Naive thymus-derived CD8-positive, alpha-beta T cell (primary cell): ENCODE measurements at regions not wholly inside any gene's neighbourhood (a gene's known extent, or its start where the extent isn't known, plus 50 kb on each side); places are given as distances from the start of the nearest gene placed in this dataset.
"Not testable (repeated sequence)": the region's sequence is repeated elsewhere in the genome, so short reads cannot be mapped to it uniquely, and the experiment has no call there.

ENCODE experiments used
- ATAC-seq, 2 donors: fragments of 150-1000 bp; cut with Tn5 transposase in 1 of 2; sonication (Bioruptor Pico), chemical (Tn5 transposase) in 1 of 2; 1 replicate in 1 of 2; 2 replicates in 1 of 2; pipeline ENCODE4 v1.10.0; 2021; ENCODE audit warnings: mild to moderate bottlenecking in 2 of 2, moderate library complexity in 2 of 2
- POLR2A ChIA-PET: fragments of 350-600 bp; sonication (Branson Sonifier 250); formaldehyde crosslinking; loops from one replicate; lab custom pipeline; 2021; ENCODE audit warnings: antibody characterized with exemption; lab: Charles Lee
- DNase-seq, 10 donors: peaks; one replicate each; pipeline versions ENCODE4 v3.0.0 to v3.0.0-alpha.2; 2020 to 2022
- H3K27ac Mint-ChIP-seq, 10 donors: one replicate each; pipeline ENCODE4 v1.8.0; 2020 to 2022; ENCODE audit warnings: mild to moderate bottlenecking in 10 of 10, mixed read lengths in 10 of 10, moderate library complexity in 4 of 10, inconsistent platforms in 1 of 10
- H3K27me3 Mint-ChIP-seq, 5 donors: one replicate each; pipeline ENCODE4 v1.8.0; 2021 to 2022; ENCODE audit warnings: mixed read lengths in 5 of 5
- H3K36me3 Mint-ChIP-seq, 3 donors: one replicate each; pipeline ENCODE4 v1.8.0; 2020 to 2022; ENCODE audit warnings: mixed read lengths in 3 of 3, mild to moderate bottlenecking in 2 of 3, inconsistent platforms in 1 of 3
- H3K4me1 Mint-ChIP-seq, 4 donors: one replicate each; pipeline ENCODE4 v1.8.0; 2021 to 2022; ENCODE audit warnings: mixed read lengths in 4 of 4
- H3K4me3 Mint-ChIP-seq, 10 donors: one replicate each; pipeline ENCODE4 v1.8.0; 2020 to 2022; ENCODE audit warnings: mild to moderate bottlenecking in 10 of 10, mixed read lengths in 10 of 10, moderate library complexity in 6 of 10, inconsistent platforms in 1 of 10
- H3K9me3 Mint-ChIP-seq, 9 donors: one replicate each; pipeline ENCODE4 v1.8.0; 2020 to 2022; ENCODE audit warnings: mixed read lengths in 9 of 9, mild to moderate bottlenecking in 3 of 9, inconsistent platforms in 1 of 9, moderate library complexity in 1 of 9

DNA sequence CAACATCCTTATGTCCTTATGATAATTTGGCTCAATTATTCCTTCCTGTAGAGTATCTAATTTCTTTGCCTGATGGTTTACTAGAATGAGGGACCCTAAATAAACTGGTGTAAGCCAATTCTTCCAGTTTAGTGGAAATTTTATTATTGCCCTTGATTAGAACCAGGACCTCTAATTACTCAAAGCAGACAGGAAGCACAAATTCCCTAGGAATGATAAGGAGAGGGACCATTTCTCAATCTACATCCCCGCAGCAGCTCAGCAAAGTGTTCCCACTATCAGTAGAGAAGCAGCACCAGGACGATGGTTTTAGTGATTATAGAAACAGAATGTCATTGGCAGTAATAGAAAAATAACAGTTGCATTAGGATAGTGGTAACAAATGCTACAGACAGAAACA is 97.1 kb downstream of the PLPPR4 start:
- peaks cover 0 to 2% (median 0%) of the 10 kb centered on the region in 9 donors for H3K9me3 Mint-ChIP-seq
- ATAC-seq (no peak), DNase-seq (no peak)
- H3K4me3 Mint-ChIP-seq: no peak overlapping the region
- H3K27ac Mint-ChIP-seq: no peak overlapping the region
- no peaks in the 10 kb centered on the region for H3K4me1 Mint-ChIP-seq
- H3K36me3 Mint-ChIP-seq: no peaks in the 10 kb centered on the region
- peaks cover 0 to 7% (median 0%) of the 10 kb centered on the region in 5 donors for H3K27me3 Mint-ChIP-seq
- POLR2A ChIA-PET: no interaction called here

DNA sequence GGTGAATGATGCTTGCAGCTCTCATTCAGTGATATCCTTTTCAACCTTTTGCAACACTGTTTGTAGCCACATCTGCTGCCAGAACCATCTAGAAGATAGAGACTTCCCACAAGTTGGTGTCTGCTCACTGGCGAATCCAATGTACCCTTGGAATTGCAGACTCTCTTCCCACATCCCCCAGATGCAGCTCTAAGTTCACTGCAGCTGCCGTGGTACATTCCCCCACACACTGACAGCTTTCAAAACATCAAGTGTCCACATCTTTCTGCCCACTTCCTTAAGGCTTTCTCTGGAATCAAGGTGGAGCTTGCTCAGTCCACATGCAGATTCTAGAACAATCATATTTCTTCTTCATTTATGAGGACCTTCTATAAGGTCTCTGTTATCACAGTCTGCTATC is 99.2 kb downstream of the PLPPR4 start:
- DNase-seq: no peak
- Mint-ChIP-seq H3K9me3 (no peaks in the 10 kb centered on the region), H3K4me1 (no peaks in the 10 kb centered on the region), H3K27me3 (peaks cover 0 to 15% (median 4%) of the 10 kb centered on the region in 5 donors), H3K4me3 (no peak overlapping the region), H3K36me3 (no peaks in the 10 kb centered on the region), H3K27ac (no peak overlapping the region)
- POLR2A ChIA-PET: no interaction called here
- no peak for ATAC-seq

DNA sequence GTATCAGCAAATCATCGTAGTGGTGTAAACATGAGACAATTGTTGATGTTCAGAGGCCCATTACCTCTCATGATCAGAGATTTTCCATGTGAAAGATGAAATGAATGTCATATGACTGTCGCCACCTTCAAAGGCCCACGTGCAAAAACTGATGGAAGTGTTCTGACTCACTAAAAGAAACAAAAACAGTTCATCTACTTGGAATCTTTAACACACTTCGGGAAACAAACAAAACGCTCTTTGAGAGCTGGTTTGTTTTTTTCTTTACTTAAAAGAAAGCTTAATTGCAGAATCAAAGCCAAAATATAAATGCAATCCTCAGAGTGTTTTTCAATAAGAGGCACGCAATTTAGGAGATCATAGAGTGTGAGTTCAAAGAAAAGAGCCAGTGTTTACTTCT is 100.8 kb downstream of the PLPPR4 start:
- ATAC-seq (no peak), DNase-seq (no peak)
- H3K27ac Mint-ChIP-seq: no peak overlapping the region
- no peaks in the 10 kb centered on the region for H3K4me1 Mint-ChIP-seq
- H3K4me3 Mint-ChIP-seq: no peak overlapping the region
- POLR2A ChIA-PET: no interaction called here
- H3K36me3 Mint-ChIP-seq: no peaks in the 10 kb centered on the region
- peaks cover 0 to 13% (median 3%) of the 10 kb centered on the region in 5 donors for H3K27me3 Mint-ChIP-seq
- H3K9me3 Mint-ChIP-seq: no peaks in the 10 kb centered on the region

DNA sequence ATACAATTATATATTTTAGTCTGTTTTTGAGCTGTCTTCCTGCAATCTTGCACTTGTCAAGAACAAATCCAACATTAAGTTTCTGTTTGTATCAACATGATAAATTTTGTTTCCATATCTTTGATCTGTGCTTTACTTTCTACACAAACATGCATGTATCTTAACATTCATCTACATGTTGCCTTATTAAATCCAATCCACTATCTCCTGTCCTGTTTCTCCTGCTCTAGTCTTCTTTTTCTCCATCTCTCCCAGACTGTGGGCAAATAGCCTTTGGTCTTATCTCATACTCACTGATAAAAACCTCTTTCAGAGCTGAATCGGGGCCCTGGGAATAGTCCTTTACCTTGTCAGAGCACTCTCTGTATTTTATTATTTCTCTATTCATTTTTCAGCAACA is 101.3 kb downstream of the PLPPR4 start:
- Mint-ChIP-seq H3K27ac (no peak overlapping the region), H3K36me3 (no peaks in the 10 kb centered on the region), H3K4me3 (no peak overlapping the region), H3K27me3 (peaks cover 0 to 11% (median 3%) of the 10 kb centered on the region in 5 donors), H3K4me1 (no peaks in the 10 kb centered on the region), H3K9me3 (no peaks in the 10 kb centered on the region)
- POLR2A ChIA-PET: no interaction called here
- ATAC-seq (no peak), DNase-seq (no peak)

DNA sequence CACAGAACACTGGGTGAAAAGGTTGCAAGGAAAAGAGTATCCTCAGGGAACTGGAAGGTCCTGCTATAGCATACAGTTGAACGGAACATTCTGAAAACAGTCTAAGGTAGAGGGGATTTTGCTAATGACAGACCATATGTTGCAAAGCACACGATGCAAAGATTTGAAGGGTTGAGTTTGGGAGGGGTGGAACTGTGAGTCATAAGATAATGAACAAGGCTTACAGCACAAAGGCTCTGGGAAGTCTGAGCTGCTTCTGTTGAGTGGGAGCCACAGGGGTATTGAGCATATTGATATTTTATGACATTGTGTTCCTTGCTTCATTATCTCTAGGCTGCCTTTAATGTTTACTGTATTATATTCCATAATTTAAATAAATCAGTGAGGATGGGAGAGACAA is 104.9 kb downstream of the PLPPR4 start:
- no peaks in the 10 kb centered on the region for H3K9me3 Mint-ChIP-seq
- H3K4me3 Mint-ChIP-seq: no peak overlapping the region
- no peaks in the 10 kb centered on the region for H3K36me3 Mint-ChIP-seq
- no peak overlapping the region for H3K27ac Mint-ChIP-seq
- peaks cover 0 to 7% (median 3%) of the 10 kb centered on the region in 4 donors for H3K4me1 Mint-ChIP-seq
- ATAC-seq (no peak), DNase-seq (no peak)
- H3K27me3 Mint-ChIP-seq: peaks cover 0 to 11% (median 1%) of the 10 kb centered on the region in 5 donors
- POLR2A ChIA-PET: no interaction called here

DNA sequence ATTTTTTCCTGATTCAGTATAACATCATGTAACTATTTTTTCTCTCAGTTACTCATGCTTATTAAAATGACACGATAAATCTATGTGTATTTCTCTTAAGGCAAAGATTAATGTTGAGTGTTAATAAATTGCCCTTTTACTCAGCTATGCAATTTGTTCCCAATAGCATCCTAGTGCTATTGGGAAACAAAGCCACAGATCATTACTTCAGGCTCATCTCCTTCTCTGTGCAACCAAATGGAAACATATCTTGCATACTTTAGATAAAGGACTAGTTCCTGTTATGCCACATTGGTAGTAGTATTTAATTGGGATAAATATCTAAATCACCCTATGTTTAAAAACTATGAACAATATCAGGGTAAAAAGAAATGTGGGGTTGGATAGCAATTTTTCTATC is 106.2 kb downstream of the PLPPR4 start:
- Mint-ChIP-seq H3K4me1 (peaks cover 0 to 9% (median 3%) of the 10 kb centered on the region in 4 donors), H3K27ac (no peak overlapping the region), H3K9me3 (no peaks in the 10 kb centered on the region), H3K36me3 (no peaks in the 10 kb centered on the region), H3K4me3 (no peak overlapping the region), H3K27me3 (peaks cover 0 to 15% (median under 1%) of the 10 kb centered on the region in 5 donors)
- POLR2A ChIA-PET: no interaction called here
- DNase-seq (no peak), ATAC-seq (no peak)

DNA sequence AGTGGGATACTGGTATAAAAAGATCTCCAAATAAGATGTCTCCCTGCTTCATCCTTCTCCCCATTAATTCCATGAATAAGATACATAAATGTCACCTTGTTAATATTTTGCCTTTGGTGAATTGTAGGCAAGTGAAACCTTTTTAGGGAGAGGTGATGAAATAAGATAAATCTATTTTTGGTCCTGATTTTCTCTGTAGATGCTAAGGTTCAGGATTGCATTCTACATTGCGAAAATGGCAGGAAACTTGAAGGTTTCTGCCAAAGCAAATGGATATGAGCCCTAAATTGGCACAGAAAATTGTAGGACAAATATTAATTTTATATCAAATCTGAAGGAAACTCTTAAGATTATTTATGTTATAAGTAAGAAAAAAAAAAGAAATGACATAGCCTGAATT is 107.1 kb downstream of the PLPPR4 start:
- Mint-ChIP-seq H3K27me3 (peaks cover 0 to 15% (median 2%) of the 10 kb centered on the region in 5 donors), H3K9me3 (no peaks in the 10 kb centered on the region), H3K4me1 (peaks cover 0 to 9% (median 3%) of the 10 kb centered on the region in 4 donors), H3K27ac (no peak overlapping the region), H3K4me3 (no peak overlapping the region), H3K36me3 (no peaks in the 10 kb centered on the region)
- DNase-seq (no peak), ATAC-seq (no peak)
- POLR2A ChIA-PET: no interaction called here

DNA sequence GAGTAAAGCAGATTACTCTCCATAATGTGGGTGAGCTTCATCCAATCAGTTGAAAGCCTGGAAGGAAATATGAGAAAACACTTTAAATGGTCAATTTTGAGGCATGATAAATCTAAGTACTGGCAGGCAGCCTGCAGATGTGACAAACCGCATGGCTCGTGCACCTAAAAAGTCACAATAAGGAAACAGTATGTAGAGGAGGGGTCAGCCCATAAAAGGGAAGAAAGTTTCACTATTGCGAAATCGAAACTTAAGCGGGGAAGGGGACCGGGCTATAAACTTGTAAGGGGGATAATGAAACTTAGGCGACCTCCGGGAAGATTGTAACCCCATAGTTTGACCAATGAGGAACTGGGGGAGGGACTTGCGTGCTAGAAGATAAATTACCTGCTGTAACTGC is 109.8 kb downstream of the PLPPR4 start:
- no peak for DNase-seq
- POLR2A ChIA-PET: no interaction called here
- H3K27me3 Mint-ChIP-seq: peaks cover 0 to 7% (median under 1%) of the 10 kb centered on the region in 5 donors
- ATAC-seq: no peak
- no peaks in the 10 kb centered on the region for H3K36me3 Mint-ChIP-seq
- peak overlapping the region in 8 of 10 donors; percentile 1 to 65 (median 29) for H3K4me3 Mint-ChIP-seq
- H3K9me3 Mint-ChIP-seq: peaks cover 0 to 1% (median 0%) of the 10 kb centered on the region in 9 donors
- H3K4me1 Mint-ChIP-seq: peaks cover 0 to 9% (median 3%) of the 10 kb centered on the region in 4 donors
- peak overlapping the region in 2 of 10 donors; percentile 35 to 63 for H3K27ac Mint-ChIP-seq

DNA sequence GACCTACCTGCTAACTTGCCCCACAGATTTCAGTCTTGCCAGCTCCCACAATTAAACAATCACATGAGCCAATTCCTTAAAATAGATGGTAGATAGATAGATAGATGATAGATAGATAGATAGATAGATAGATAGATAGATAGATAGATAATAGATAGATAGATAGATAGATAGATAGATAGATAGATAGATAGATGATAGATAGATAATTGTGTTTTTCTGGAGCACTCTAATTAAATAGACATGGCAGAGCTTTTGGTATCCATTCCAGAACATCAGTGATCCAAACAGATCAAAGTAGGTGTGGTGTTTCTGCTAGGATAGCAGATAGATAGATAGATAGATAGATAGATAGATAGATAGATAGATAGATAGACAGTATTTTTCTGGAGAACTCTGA is 110.4 kb downstream of the PLPPR4 start:
- H3K27ac Mint-ChIP-seq, POLR2A ChIA-PET, H3K36me3 Mint-ChIP-seq, ATAC-seq, H3K27me3 Mint-ChIP-seq, H3K9me3 Mint-ChIP-seq, H3K4me1 Mint-ChIP-seq, H3K4me3 Mint-ChIP-seq, DNase-seq: not testable (repeated sequence)

DNA sequence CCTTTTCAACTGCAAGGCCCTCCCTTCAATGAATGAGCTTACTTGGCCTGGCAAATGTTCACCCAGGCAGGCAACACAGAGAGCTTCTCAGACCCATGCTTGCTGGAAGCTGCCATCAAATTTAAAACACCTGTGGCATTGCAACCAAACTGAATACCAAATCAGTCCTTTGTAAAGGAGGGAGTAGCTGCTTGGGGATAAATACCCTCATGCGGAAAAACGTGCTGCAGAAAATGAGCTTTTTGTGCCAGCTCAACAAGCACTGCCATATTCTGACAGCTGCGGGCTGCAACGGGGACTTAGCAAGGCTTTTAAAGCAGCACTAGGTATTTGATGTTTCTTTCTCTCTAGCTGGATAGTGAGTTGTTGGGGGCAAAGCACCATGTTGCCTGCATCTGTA is 119.7 kb downstream of the PLPPR4 start:
- no peaks in the 10 kb centered on the region for H3K36me3 Mint-ChIP-seq
- no peak for ATAC-seq
- peaks cover 0 to 11% (median 2%) of the 10 kb centered on the region in 9 donors for H3K9me3 Mint-ChIP-seq
- H3K4me3 Mint-ChIP-seq: no peak overlapping the region
- H3K27ac Mint-ChIP-seq: no peak overlapping the region
- no peaks in the 10 kb centered on the region for H3K4me1 Mint-ChIP-seq
- POLR2A ChIA-PET: no interaction called here
- DNase-seq: no peak
- H3K27me3 Mint-ChIP-seq: peaks cover 0 to 4% (median 0%) of the 10 kb centered on the region in 5 donors

DNA sequence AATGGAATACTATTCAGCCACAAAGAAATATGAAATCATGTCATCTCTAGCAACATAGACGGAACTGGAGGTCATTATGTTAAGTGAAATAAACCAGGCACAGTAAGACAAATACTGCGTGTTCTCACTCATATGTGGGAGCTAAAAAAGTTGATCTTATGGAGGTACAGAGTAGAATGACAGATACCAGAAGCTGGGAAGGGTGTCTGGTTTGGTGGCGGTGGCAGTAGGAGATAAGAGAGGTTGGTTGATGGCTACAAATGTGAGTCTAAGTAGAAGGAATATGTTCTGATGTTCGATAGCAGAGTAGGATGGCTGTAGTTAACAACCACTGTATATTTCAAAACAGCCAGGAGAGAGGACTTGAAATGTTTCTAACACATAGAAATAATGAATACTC is 121.6 kb downstream of the PLPPR4 start:
- POLR2A ChIA-PET: no interaction called here
- no peaks in the 10 kb centered on the region for H3K4me1 Mint-ChIP-seq
- DNase-seq (no peak), ATAC-seq (no peak)
- H3K9me3 Mint-ChIP-seq: peaks cover 0 to 11% (median 2%) of the 10 kb centered on the region in 9 donors
- H3K27ac Mint-ChIP-seq: no peak overlapping the region
- peaks cover 0 to 2% (median 0%) of the 10 kb centered on the region in 5 donors for H3K27me3 Mint-ChIP-seq
- no peak overlapping the region for H3K4me3 Mint-ChIP-seq
- no peaks in the 10 kb centered on the region for H3K36me3 Mint-ChIP-seq

DNA sequence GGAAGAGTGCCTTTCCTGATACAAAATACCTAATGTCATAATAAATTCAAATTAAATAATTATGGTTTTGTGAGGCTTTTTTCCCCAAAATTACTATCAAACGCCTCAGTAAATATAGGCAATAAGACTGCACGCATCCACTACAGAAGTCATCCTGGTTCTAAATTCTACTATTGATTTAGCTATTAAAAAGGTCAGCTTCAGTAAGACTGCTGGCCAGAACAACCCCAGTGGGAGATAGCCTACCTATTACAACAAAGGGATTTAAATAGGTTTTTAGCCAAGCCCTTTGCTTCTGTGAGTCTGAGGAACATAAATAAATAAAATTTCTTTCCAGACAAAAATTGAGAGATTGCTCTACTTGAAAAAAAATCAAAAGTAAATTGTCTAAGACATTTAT is 132.1 kb downstream of the PLPPR4 start:
- H3K27me3 Mint-ChIP-seq: peaks cover 0 to 9% (median 3%) of the 10 kb centered on the region in 5 donors
- H3K4me3 Mint-ChIP-seq: no peak overlapping the region
- POLR2A ChIA-PET: no interaction called here
- no peaks in the 10 kb centered on the region for H3K4me1 Mint-ChIP-seq
- H3K36me3 Mint-ChIP-seq: no peaks in the 10 kb centered on the region
- no peak for ATAC-seq
- H3K27ac Mint-ChIP-seq: no peak overlapping the region
- DNase-seq: no peak
- H3K9me3 Mint-ChIP-seq: peaks cover 0 to 4% (median 0%) of the 10 kb centered on the region in 9 donors

DNA sequence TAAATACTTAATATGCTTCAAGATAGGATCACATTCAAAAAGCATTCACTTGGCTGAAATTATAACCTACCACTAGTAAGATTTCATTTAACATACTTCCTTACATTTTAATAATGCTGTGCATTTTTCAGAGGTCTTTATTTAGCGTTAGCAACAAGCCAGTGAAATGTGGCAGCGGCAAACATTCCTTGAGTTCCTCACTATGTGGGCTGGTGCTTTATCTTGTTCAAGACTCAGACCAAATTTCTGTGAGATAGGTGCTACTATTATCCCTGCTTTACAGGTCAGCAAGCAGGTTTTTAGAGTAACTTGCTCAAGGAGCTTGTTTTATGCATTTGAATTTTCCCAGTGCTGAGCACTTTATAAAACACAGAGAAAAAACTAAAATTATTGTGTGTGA is 132.7 kb downstream of the PLPPR4 start:
- DNase-seq: no peak
- H3K4me3 Mint-ChIP-seq: no peak overlapping the region
- no peaks in the 10 kb centered on the region for H3K36me3 Mint-ChIP-seq
- no peak overlapping the region for H3K27ac Mint-ChIP-seq
- POLR2A ChIA-PET: no interaction called here
- H3K4me1 Mint-ChIP-seq: no peaks in the 10 kb centered on the region
- no peak for ATAC-seq
- peaks cover 0 to 9% (median 3%) of the 10 kb centered on the region in 5 donors for H3K27me3 Mint-ChIP-seq
- peaks cover 0 to 4% (median 0%) of the 10 kb centered on the region in 9 donors for H3K9me3 Mint-ChIP-seq

DNA sequence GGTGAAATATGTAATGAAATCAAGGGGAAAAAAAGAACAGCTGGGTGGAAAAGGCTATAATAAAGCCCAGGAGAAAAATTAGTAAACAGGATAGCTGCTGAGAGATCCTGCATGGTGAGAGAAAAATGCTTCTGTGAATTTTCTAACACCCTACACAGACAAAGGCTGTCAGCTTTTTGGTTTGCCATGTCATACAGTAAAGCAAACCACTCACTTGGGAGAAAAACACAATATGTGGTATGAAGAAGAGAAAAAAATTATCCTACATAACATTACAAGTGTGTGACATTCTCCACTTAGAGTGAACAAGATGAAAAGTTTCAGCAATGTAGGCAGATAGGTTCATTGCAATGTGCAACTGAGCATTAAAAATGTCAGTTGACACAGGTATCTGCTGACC is 133.6 kb downstream of the PLPPR4 start:
- peaks cover 0 to 4% (median 0%) of the 10 kb centered on the region in 9 donors for H3K9me3 Mint-ChIP-seq
- no peak overlapping the region for H3K4me3 Mint-ChIP-seq
- H3K27ac Mint-ChIP-seq: no peak overlapping the region
- POLR2A ChIA-PET: no interaction called here
- no peak for ATAC-seq
- DNase-seq: no peak
- peaks cover 0 to 9% (median 3%) of the 10 kb centered on the region in 5 donors for H3K27me3 Mint-ChIP-seq
- no peaks in the 10 kb centered on the region for H3K4me1 Mint-ChIP-seq
- H3K36me3 Mint-ChIP-seq: no peaks in the 10 kb centered on the region
